ENCODE measurements at regions not wholly inside any gene's neighbourhood (a gene's known extent, or its start where the extent isn't known, plus 50 kb on each side); places are given as distances from the start of the nearest gene placed in this dataset.

- TF ChIP-seq CTCF (IDR thresholded peaks at IDR 0.05), result no peak
- no peak for TF ChIP-seq EZH2 (IDR thresholded peaks at IDR 0.05; ENCODE audit: borderline replicate concordance, insufficient read depth, low read depth, low read length, poor library complexity, severe bottlenecking)
Observed at GRCh38 chr22:27581688-27582087, 219.9 kb downstream of the MN1 start.
